ENCODE measurements at regions not wholly inside any gene's neighbourhood (a gene's known extent, or its start where the extent isn't known, plus 50 kb on each side); places are given as distances from the start of the nearest gene placed in this dataset.

DNA sequence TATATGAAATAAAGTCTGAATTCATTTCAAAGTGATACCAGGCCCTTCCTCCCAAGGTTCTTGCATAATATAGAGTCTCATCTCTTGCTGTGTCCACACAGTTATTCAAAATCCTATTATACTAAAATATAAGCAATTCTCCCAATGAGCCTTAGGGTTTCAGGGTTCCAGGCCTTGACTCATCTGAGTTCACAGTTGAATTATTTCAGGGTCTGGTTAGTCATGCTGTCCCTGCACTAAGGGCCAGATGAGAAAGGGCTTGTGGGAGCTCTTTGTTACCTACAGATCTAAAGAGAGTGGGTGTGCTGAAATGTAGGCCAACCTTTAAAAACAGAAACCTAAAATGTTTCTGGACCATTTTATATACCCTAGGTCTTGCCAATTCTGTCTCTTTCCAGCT, 337.5 kb upstream of the LRRC7 start:
- no peak for ATAC-seq
- TF ChIP-seq PPARA (CRISPR knock-in tag; IDR thresholded peaks at IDR 0.05; ENCODE audit: borderline replicate concordance) (no peak), ZFP3 (CRISPR knock-in tag; IDR thresholded peaks at IDR 0.05) (no peak), ESRRG (CRISPR knock-in tag; IDR thresholded peaks at IDR 0.05) (no peak), ZC3H10 (CRISPR knock-in tag; IDR thresholded peaks at IDR 0.05) (no peak), TCF4 (CRISPR knock-in tag; IDR thresholded peaks at IDR 0.05; ENCODE audit: borderline replicate concordance) (no peak), CSDC2 (CRISPR knock-in tag; IDR thresholded peaks at IDR 0.05) (no peak), ZNF70 (CRISPR knock-in tag; IDR thresholded peaks at IDR 0.05) (no peak), TOX (CRISPR knock-in tag; IDR thresholded peaks at IDR 0.05; ENCODE audit: borderline replicate concordance) (no peak), BACH2 (CRISPR knock-in tag; IDR thresholded peaks at IDR 0.05; ENCODE audit: borderline replicate concordance) (no peak)
- TF ChIP-seq, protein P1, sequence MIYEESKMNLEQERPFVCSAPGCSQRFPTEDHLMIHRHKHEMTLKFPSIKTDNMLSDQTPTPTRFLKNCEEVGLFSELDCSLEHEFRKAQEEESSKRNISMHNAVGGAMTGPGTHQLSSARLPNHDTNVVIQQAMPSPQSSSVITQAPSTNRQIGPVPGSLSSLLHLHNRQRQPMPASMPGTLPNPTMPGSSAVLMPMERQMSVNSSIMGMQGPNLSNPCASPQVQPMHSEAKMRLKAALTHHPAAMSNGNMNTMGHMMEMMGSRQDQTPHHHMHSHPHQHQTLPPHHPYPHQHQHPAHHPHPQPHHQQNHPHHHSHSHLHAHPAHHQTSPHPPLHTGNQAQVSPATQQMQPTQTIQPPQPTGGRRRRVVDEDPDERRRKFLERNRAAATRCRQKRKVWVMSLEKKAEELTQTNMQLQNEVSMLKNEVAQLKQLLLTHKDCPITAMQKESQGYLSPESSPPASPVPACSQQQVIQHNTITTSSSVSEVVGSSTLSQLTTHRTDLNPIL (CRISPR knock-in tag; IDR thresholded peaks at IDR 0.05; ENCODE audit: low read depth), result no peak

GRCh38 chr1:69233463-69233862, 334.3 kb upstream of the LRRC7 start:
- no peak for TF ChIP-seq ZNF8 (CRISPR knock-in tag; IDR thresholded peaks at IDR 0.05)
- TF ChIP-seq ZFP30 (CRISPR knock-in tag; IDR thresholded peaks at IDR 0.05), result no peak
- no peak for TF ChIP-seq RARB (CRISPR knock-in tag; IDR thresholded peaks at IDR 0.05)
- TF ChIP-seq CSRNP3 (CRISPR knock-in tag; IDR thresholded peaks at IDR 0.05), result no peak
- no peak for TF ChIP-seq ZNF565 (CRISPR knock-in tag; conservative IDR thresholded peaks at IDR 0.05; ENCODE audit: low read depth)
- no peak for TF ChIP-seq PATZ1 (CRISPR knock-in tag; IDR thresholded peaks at IDR 0.05; ENCODE audit: borderline replicate concordance)
- no peak for TF ChIP-seq ZNF70 (CRISPR knock-in tag; IDR thresholded peaks at IDR 0.05)
- no peak for TF ChIP-seq GLIS3 (CRISPR knock-in tag; IDR thresholded peaks at IDR 0.05)
- TF ChIP-seq, protein P1 (CRISPR knock-in tag; IDR thresholded peaks at IDR 0.05; ENCODE audit: low read depth), result no peak
- TF ChIP-seq PPARA (CRISPR knock-in tag; IDR thresholded peaks at IDR 0.05; ENCODE audit: borderline replicate concordance), result no peak
- no peak for TF ChIP-seq TSHZ2 (CRISPR knock-in tag; IDR thresholded peaks at IDR 0.05)
- TF ChIP-seq ESRRG (CRISPR knock-in tag; IDR thresholded peaks at IDR 0.05), result no peak
- TF ChIP-seq TOX (CRISPR knock-in tag; IDR thresholded peaks at IDR 0.05; ENCODE audit: borderline replicate concordance), result no peak
- TF ChIP-seq OSR1 (CRISPR knock-in tag; IDR thresholded peaks at IDR 0.05), result no peak
- TF ChIP-seq, protein P2, sequence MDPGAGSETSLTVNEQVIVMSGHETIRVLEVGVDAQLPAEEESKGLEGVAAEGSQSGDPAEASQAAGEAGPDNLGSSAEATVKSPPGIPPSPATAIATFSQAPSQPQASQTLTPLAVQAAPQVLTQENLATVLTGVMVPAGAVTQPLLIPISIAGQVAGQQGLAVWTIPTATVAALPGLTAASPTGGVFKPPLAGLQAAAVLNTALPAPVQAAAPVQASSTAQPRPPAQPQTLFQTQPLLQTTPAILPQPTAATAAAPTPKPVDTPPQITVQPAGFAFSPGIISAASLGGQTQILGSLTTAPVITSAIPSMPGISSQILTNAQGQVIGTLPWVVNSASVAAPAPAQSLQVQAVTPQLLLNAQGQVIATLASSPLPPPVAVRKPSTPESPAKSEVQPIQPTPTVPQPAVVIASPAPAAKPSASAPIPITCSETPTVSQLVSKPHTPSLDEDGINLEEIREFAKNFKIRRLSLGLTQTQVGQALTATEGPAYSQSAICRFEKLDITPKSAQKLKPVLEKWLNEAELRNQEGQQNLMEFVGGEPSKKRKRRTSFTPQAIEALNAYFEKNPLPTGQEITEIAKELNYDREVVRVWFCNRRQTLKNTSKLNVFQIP (CRISPR knock-in tag; IDR thresholded peaks at IDR 0.05; ENCODE audit: borderline replicate concordance, low read depth), result no peak
- TF ChIP-seq CSDC2 (CRISPR knock-in tag; IDR thresholded peaks at IDR 0.05), result no peak
- ATAC-seq, result no peak

- no peak for ATAC-seq
- TF ChIP-seq ARNTL (CRISPR knock-in tag; IDR thresholded peaks at IDR 0.05; ENCODE audit: borderline replicate concordance, low read depth), result no peak
- TF ChIP-seq ZFP30 (CRISPR knock-in tag; IDR thresholded peaks at IDR 0.05), result no peak
- TF ChIP-seq GLIS3 (CRISPR knock-in tag; IDR thresholded peaks at IDR 0.05), result no peak
- TF ChIP-seq BACH2 (CRISPR knock-in tag; IDR thresholded peaks at IDR 0.05; ENCODE audit: borderline replicate concordance), result no peak
- no peak for TF ChIP-seq CSRNP3 (CRISPR knock-in tag; IDR thresholded peaks at IDR 0.05)
- TF ChIP-seq, protein P2 (CRISPR knock-in tag; IDR thresholded peaks at IDR 0.05; ENCODE audit: borderline replicate concordance, low read depth), result no peak
- no peak for TF ChIP-seq PATZ1 (CRISPR knock-in tag; IDR thresholded peaks at IDR 0.05; ENCODE audit: borderline replicate concordance)
- TF ChIP-seq ISL1 (CRISPR knock-in tag; IDR thresholded peaks at IDR 0.05), result no peak
Measured at GRCh38 chr1:69244211-69244610, 323.5 kb upstream of the LRRC7 start.
